Hematopoietic multipotent progenitor cell treated with erythropoietin and hydrocortisone succinate and interleukin-3 and kit ligand, for 17 days (in vitro differentiated cells): ENCODE measurements at regions not wholly inside any gene's neighbourhood (a gene's known extent, or its start where the extent isn't known, plus 50 kb on each side); places are given as distances from the start of the nearest gene placed in this dataset.

Experiments used
- DNase-seq: peaks from one replicate; pipeline ENCODE4 v3.0.0-alpha.2; 2015; ENCODE audit warnings: low spot score

DNA sequence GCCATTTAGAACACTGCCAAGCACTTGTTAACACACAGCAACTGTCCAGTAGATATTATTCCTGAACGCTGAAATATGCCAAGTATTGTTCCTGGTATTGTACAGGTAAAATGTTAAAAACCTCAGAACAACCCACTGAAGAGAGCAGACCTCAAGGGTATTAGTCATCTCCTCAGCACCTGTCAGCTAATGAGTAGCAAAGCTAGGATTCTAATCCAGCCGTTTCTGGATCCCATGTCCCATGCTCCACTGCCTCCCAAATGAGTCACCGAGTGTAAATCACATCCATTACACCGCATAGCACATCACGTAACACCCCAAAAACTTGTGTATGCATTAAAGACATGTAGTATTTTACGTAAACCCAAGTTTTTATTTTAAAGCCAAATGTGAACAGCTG lies 705.4 kb upstream of the TENM4 start:
- DNase-seq, result no peak

DNA sequence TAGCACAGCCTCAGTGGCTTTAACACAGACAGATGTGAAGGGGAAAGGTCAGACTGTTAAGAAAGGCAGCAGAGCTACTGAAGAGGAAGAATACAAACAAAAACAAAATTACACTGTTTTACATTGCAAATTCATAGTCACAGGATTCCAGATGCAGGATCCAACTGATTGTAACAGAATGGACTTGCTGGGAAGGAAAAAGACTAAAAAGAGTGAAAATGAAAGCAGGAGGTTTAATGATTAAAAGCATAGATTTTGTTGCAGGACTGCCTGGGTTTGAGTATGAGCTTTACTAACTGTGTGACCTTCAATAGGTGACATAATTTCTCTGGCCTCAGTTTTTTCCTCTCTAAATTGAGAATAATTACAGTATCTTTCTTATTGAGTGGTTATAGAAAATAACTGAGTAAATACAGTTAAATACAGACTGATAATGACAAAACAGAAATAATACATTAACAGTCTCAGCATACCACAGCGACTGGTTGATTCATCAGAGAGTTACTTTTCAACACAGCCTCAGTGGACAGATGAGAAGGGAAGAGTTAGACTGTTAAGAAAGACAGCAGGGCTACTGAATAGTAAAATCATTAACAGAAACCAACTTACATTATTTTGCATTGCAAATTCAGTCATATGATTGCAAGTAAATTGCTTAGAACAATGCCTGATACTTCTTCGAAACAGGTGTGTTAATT lies 704.2 kb upstream of the TENM4 start:
- DNase-seq, result no peak

DNA sequence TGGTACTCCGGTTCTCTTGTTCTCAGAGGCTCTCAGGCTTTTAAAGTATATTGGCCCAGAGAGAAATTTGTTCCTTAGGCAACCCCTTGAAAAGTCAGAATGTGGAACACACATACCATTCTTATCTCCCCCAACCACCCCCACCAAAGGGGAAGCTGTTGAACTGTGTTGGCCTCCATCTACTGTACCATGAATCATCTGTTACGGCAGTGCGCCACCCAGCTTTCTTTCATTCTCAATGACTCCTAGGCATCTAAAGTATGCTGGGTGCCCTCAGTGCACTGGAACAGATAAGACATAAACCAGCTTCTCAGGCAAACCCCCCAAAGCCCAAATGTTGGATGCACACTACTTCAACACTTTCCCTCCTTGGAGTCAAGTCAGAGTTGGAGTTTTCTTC lies 696.2 kb upstream of the TENM4 start:
- no peak for DNase-seq

DNA sequence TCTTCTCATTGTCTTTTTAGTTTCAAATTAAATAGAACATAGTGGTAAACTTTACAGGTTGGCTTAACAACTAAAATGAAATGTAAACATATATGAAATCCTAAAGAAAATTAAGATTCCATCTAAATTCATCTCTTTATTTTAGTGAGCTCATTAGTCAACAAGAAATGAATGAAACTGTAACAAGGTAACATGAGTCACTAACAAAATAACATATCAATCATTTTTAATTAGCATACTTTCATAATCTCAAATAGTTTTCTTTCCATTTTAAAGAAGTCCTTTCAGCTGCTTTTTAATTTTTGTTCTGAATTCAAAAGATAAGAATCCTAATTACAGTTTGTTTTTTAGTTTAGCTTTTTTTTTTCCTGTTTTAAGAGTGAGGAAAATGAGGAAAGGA lies 688.6 kb upstream of the TENM4 start:
- DNase-seq, result no peak

DNA sequence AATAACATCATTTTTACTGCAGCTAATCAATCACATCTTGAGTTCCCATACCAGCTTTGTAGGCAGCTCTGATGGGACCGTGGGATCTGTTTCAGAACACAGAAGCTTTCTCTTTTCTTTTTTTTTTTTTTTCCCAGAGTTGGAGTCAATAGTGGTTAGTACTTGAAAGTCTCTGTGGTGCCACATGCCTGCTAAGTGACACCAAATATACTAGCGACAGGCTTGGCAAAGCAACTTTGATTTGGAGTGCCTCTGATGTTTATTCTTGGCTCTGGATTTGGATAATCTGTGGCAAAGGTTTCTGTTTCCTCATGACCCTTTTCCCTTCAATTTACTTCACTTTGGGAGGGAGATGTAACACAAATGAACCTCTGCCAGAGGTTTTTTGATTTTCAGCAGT lies 681.4 kb upstream of the TENM4 start:
- DNase-seq, result no peak

DNA sequence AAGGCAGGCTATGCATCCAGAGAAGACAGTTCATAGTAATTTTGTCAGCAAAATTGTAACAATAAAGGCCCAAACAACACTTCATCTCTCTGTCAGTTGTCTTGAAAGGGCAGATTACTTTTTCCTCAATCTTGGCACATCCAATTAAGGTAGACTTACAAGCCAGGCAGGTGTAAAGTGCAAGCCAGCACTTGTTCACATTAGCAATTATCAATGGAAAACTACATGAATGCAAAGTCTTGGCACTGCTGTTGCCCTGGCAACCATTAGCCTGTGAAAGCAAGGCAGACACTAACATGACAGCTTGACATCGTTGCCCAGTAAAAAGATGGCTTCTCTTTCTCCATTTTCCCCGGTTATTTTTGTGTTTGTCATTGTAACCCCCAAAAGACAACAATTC lies 677.2 kb upstream of the TENM4 start:
- no peak for DNase-seq

DNA sequence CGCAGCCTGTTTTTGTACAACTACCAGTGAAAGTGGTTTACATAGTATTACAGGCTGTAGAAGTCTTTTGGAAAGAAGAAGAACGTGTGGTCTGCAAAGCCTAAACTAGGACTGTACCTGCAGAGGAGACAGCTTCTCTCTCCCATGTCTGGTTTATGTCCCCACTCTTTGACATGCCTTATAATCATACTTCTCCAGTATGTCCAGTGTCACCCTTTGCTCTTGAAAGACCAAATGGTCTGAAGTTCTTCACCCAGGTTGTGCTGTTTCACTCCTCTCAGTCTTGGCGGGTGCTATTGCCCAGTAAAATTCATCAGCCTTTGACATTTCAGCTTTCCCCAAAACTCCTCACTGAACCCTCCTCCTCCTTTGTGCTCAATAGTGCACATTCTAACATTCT lies 676.0 kb upstream of the TENM4 start:
- DNase-seq, result no peak

DNA sequence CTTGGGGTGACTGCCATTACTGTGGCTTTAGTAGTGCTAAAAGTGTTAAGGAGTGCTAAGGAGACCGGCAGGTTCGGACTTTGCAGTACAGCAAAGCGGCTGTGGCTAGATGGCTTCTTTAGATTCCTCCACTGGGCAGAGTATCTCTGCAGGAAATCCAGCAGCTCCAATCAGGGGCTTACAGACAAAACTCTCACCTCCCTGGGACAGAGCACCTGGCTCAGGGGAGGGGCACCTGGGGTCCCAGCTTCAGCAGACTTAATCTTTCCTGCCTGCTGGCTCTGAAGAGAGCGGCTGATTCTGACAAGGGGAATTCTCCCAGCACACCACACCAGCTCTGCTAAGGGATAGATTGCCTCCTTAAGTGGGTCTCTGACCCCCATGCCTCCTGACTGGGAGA lies 668.8 kb upstream of the TENM4 start:
- DNase-seq, result no peak

DNA sequence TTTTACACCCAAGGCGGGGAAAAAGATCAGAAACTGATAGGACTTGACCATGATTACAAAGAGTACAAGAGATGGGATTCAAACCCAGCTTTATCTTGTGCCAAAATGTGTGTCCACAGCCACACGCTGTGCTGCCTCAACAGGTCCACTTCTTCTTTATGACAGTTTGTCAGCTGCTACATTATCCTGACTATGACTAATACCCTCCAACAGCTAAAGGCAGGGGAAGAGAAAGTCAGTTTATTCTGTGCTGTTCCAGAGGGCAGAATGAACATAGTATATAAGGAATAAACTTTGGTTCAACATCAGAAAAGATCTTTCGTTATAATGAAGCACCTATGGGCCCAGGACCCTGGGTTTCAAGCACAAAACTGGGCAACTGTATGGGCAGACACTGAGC lies 668.2 kb upstream of the TENM4 start:
- DNase-seq, result no peak

DNA sequence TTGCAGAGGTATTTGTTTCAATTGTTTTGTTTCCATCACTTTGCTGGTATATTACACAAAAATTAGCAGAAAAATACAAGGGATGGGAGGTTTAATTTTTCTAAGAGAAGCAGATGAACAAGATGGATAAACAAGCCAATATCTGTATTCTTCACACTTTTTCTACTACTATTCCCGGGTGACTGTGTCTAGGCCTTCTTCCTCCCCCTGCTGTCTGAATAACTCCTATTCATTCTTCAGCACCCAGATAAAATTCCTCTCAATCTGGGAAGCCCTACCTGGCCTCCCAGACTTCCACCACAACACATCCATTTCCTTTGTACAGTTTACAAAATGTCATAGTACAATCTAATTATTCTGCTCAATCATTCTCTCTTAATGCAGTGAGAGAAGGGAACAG lies 666.6 kb upstream of the TENM4 start:
- no peak for DNase-seq

DNA sequence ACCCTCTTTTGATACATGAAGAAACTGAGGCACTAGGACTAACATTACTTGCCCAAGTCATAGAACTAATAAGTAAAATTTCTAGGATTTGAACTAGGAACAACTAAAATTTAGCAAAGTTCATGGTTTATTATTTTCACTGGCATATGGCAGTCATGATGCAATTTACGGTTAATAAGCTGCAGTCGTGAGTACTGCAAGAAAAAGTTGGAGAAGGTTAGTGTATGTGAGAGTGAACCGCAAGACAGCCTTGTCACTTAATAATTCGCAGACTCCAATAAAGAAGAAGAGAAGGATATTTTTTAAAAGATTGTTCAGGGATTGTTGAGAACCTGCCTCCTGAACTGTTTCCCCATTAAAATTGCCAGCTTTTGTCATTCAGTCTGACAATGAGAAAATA lies 663.4 kb upstream of the TENM4 start:
- DNase-seq, result no peak

DNA sequence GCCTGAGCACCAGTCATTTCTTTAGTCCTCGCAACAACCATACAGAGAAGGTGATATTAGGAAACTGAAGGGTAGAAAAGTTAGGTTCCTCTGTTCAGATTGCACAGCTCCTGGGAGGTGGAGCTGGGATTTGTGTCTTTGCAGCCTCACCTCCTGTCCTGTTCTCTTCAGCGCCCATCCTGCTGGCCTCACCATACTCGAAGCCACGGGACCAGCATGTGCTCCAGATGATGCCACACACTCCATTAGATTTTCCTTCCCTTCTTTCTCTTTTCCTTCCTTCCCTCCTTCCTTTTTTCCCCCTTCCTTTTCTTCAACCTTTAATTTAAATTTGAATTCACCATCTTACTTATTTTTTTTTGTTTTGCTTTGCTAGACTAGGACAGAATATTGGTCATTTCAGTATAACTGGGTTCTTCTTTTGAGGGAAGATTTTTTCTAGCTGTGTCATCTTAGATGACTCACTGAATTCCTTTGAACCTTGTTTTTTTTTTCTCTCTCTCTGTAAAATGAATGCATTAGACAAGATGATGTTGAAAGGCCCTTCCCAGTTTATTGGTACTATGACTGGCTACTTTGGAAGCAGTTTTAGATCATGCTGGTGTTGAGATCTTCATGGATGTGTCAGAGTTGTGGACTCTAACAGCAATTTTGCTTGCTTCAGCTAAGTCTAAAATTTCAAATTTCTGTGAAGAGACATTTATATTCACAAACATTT lies 662.5 kb upstream of the TENM4 start:
- DNase-seq, result no peak

DNA sequence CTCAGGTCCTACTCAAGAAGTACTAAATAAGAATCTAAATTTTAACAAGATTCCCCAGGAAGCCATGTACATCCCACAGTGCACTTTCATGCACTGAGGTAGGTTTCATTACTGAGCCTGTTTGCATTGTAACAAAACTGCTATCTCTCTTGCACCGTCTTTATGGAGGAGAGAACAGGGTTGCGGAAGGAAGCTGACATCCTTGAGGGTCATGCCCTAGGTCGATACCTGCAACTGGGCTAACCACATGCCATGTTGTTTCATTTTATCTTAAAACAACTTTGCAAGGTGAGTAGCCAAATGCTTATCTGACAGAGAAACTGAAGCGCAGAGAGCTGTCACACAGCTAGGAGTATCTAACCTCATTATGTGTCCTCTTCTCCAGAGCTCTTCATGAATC lies 656.3 kb upstream of the TENM4 start:
- DNase-seq, result no peak

DNA sequence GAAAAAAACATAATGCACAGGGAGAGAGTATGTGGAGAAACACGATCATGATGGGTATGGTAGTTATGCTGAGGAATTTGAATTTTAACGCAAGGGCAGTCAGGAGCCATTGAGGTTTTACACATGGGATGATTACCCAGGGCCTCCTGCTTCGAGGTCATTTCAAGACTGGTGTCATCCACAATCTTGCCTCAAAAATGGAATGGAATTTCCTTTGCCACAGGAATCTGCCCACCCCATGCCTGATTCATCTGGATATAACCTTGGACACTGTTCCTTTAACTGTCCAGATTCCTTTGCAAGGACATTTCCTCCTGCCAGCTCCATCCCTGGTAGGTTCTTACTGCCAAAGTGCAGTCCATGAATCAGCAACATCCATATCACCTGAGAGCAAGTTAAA lies 655.9 kb upstream of the TENM4 start:
- DNase-seq, result no peak

DNA sequence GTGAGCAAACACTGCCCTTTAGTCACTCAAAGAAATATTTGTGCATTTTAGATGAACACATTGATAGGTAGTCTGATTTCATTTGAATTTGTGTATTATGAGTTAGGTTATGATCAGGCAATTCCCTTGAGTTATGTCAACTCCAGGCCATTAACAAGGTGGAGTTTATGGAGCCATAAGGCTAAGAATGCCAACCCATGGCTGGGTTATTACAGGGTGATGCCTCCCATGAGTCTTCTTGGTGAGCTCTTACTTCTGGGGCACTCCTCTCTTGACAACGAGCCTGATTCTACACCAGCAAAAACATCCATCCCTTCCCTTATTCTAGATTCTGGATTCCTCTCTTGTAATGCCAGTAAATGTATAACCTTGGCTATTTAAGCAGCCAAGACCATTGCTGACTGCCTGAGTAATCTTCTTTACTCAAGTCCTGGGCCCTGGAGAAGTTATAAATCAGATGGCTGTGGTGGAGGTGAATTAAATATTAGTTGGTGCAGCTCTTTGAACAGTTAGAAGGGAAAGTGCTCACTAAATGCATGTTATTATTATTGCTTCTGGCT lies 645.7 kb upstream of the TENM4 start:
- DNase-seq, result no peak

DNA sequence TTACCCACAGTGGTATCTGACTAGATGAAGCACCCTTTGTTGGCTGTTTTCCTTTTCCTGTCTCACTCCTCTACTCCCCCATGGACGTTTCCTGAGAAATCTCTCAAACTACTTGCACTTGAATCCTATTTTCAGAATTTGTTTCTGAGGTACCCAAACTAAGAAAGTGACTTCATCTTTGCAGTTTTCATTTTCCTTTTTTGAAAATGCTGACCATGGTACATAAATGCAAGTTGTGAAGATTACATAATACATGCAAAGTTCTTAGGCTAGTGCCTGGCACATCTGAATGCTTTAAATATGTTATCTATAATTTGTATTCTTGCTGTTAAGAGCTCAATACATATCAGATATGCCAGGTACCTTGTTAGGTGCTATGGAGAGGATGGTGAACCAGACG lies 644.7 kb upstream of the TENM4 start:
- no peak for DNase-seq

DNA sequence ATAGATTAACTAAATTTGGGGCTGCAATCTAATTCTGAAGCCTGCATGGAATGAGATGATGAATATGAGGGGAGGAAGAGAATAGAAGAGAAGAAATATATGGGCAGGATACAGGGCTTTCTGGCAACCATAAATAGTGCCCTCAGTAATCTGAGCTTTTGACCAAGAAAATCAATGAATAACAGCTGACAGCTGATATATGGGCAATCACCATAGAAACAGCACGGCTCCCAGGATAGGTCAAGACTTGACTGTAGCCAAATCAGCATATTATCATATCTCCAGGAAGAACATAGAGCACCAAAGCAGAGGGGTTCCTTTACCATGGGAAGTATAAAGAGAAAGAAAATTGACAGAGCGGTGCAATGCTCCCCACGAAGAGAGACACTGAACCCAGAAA lies 643.8 kb upstream of the TENM4 start:
- no peak for DNase-seq

DNA sequence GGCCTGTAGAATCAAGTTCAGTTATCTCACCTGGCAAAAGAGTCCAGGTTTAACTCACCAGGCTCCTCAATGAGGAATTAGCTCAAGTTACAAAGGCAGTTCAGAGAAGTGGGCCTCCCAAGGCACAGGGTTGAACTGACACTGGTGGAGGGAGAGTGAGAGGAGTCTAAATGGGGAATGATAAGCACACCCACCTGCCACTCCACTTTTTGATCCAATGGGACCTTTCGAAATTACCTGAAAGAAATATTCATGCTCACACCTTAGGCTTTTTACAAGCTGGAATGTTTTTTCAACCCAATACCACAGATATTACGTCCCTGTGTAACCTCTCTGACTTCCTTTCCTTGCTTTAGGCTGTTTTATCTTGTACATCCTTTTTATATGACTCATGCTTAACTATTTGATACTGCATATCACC lies 642.7 kb upstream of the TENM4 start:
- no peak for DNase-seq

DNA sequence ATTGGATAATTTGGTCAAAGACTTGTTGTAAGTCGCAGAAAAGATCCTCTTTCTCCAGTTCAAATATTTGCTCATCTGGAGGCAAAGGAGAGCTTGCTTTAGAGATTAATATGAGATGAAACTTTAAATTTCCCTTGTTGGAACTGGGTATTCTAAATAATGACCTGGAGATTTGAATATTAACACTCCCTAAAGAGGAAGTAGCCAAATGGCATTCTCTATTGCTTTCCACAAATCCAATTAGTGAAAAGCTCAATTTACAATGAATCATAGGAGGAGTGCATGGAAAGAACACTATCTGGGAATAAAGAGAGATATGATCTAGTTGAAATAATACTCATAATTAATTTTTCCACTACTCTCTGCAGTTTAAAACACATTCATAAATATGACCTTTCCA lies 641.6 kb upstream of the TENM4 start:
- DNase-seq, result no peak

DNA sequence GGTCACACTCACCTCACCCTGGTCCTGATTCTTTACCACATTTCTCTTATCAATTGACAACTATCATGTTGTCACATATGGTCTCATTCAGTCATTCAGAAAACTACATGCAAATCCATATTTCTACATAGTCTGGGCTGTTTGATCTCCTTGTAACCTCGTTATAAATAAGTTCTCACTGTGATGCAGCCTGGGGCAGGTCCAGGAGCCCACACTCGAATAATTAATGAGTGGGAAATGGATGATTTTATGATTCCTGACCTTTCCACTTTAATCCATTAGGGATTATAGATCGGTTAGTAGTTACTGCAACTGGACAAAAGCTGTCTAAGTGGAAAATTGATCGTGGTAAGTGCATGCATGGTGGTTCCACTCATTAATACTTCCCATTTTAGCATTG lies 636.3 kb upstream of the TENM4 start:
- DNase-seq, result no peak

DNA sequence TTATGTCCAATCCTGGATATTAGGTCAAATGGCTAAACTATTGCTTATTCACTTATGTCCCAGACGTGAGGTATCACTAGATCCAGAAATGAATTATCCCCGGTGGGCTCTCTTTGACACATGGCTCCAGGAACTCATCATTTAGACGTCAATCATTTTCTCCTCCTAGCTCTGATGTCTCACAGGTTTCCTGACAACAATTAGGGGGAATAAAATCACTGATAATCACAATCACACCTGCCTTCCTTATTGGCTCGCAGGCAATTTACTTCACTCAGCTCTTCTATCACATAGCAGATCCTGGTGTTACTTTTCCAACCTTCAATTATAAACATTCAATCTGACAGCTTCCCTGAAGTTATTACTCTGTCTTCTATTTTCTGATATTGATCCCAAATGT lies 634.0 kb upstream of the TENM4 start:
- no peak for DNase-seq

DNA sequence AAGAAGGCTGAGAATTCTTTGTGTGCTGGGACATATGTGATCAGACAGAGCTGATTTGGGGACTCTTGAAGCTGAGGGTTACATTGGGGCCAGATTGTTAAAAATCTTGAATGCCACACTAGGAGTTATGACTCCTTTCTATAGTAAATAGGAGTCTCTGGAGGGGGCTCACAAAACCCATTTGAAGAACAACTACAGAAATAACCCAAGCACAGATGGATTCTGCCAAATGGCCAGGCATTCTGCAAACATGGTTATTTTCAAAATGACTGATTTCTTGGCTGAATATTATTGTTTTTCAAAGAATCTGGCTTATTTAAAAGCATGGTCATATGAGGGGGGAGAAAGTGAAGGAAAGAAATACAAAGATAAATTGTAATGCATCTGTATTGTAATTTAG lies 625.5 kb upstream of the TENM4 start:
- no peak for DNase-seq

DNA sequence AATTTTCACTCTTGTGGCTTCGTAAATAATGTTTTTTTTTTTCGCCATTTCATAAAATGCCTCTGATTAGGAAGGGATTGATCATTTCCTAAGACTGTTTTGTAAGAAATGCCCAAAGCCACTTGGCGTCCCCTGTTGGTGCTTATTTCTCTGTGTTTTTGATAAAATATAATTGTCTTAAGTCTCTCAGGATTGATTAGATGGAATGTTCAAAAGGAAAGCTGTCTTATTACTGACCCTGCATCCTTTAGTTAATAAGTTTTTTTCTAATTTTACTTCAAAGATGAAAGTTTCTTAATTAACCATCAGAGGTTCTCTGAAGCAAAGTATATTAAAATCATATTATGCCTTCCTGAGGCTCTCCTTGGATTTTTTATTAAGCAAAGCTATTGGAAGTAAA lies 624.3 kb upstream of the TENM4 start:
- no peak for DNase-seq

DNA sequence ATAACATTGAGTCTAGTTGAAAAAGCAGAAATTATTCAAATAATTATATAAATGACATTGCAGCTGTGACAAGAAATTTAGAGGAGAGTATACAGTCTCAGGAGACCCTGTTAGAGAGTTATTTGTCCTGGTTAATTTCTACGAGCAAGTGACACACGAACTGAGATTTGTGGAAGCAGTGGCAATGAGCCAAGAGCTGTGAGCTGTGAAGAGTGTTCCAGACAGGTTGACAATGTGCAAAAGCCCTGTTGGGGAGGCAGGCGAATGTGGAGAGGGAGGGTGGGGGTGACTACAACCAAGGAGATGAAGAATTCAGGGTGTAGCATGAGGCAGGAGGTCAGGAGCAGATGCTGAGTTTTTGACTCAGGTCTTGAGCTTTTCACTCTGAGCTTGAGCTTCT lies 620.2 kb upstream of the TENM4 start:
- no peak for DNase-seq
